ENCODE measurements at regions not wholly inside any gene's neighbourhood (a gene's known extent, or its start where the extent isn't known, plus 50 kb on each side); places are given as distances from the start of the nearest gene placed in this dataset.

DNA sequence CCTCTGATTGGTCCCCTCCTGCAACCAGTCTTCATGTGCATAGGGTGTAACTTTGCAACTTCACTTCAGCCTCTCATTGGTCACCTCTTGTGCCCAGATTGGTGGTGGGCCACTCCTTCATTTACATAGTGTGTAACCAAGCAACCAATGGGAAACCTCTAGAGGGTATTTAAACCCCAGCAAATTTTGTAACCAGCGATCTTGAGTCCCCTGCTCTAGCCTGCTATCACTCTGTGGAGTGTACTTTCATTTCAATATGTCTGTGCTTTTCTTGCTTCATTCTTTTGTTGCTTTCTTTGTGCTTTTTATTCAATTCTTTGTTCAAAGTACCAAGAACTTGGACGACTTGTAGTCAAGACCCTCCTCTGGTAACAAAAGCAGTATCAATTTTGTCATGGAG is 1336.9 kb upstream of the SPRY2 start:
- DNase-seq, result no peak
- intact Hi-C loops (cut with DNase I), result no loop called here

DNA sequence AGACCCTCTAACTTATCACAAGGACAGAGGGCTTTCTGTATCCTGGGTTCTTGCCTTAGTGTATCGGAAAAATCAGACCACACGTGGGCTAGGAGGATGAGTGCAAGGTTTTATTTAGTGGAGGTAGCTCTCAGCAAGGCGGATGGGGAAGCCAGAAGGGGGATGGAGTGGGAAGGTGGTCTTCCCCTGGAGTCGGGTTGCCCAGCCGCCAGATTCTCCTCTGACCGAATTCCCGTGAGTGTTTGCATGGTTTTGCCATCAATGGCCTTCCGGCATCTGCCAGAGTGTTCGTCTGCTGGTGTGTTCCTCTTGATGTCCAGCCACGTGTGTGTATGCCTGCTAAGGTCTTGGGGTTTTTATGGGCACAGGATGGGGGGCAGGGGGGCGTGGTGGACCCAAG is 1335.1 kb upstream of the SPRY2 start:
- intact Hi-C loops (cut with DNase I), result no loop called here
- DNase-seq, result peak in 1 of 10 donors; percentile 60

DNA sequence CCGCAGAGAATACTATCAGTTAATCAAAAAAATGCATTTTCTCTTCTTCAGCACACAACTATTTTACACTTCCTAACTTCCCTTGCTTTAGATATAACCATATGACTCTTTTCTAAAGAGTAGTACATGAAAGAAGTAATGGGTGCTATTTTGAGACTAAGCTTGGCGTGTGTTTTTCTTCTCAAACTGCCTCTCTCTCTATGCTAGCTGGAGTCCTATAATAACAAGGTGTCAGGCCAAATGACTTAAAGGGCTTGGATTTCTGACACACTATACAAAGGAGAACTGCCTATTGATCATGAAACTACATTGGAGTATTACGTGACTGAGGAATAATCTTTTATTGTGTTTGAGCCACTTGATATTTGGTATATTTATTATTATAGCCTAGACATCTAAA is 1330.1 kb upstream of the SPRY2 start:
- intact Hi-C loops (cut with DNase I), result no loop called here

DNA sequence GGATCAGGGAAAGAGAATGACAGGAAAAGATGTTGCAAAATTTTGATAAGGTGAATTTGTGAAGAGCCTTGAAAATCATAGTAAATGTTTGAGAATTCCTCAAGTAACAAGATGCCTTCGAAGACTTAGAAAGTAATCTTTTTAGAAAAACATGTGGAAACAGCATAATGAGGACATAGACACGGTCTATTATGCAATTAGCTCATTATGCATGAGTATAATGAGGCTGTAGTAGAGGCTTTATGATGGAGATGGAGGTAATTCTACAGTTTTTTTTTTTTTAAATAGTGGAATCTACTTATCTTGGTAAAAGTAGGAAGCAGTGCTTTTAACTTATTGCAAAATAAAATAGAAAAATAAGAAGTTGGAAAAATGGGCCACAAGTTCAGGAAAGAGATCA is 1329.1 kb upstream of the SPRY2 start:
- intact Hi-C loops (cut with DNase I), result no loop called here
- DNase-seq, result no peak

More for the DNA sequence above, 1330.1 kb upstream of the SPRY2 start:
- no peak for DNase-seq

DNA sequence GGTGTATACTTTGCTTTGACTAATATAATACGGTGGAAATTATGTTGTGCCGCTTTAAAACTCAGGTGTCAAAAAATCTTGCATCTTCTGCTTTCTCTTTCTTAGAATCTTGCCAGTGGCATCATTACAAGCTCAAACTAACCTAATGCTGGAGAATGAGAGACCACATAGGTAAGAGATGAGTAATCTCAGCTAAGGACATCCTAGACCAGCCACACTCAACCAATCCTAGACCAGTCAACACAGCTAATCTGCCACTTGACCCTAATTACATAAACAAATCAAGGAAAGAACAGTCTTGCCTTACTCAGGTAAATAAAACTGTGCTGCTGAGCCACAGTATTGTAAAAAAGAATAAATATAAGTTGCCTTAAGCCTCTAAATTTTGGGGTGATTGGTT is 1323.9 kb upstream of the SPRY2 start:
- intact Hi-C loops (cut with DNase I), result no loop called here
- no peak for DNase-seq

DNA sequence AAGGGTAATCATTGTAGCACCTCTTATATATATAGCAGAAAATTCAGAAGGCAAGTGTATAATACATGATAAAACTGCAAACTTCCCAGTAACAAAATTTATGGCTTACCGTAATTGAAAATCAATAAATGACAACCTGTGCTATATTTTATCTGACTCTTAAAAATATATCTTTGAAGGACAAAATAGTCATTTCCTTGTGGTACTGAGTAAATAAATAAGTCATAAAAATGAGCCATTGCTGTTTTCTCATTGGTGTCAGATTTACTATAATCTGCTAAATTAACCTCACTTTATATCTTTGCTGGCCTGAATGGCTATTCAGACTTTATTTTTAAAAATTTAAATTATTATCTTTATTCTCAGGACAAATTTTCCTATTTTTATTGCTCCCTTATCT is 1319.1 kb upstream of the SPRY2 start:
- no peak for DNase-seq
- intact Hi-C loops (cut with DNase I), result no loop called here

DNA sequence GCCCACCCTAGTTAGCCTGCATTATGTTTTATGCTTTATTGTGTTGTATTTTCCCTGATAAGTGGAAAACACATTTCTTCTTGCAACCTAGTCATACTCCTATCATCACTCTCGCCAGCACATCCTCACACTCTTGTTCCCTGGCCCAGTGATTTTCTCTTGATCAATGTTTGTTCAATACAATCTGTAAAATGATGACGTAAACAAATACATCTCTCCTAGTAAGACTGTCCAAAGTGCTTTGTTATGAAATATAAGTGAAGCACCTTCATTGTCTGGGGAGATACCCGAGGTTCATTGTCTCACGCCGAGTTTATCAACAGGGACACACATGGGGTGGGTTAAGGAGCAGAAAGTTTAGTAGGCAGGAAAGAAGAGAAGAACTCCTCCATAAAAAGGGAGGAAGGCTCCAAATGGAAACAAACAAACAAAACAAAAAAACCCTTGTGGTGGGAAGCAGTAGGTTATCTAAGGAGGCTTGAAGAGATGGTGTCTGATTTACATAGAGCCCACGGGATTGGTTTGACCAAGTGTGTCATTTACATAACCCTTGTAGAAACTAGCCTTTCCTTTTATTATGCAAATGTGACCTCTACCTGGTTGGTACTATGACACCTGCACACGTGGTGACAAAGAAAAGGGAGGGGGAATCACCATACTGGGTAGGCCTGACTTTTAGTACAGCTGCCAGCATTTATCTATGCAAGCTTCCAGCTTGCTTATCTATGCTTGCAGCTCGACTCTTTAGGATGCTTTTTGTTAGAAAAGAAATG is 1317.9 kb upstream of the SPRY2 start:
- intact Hi-C loops (cut with DNase I), result no loop called here
- no peak for DNase-seq

DNA sequence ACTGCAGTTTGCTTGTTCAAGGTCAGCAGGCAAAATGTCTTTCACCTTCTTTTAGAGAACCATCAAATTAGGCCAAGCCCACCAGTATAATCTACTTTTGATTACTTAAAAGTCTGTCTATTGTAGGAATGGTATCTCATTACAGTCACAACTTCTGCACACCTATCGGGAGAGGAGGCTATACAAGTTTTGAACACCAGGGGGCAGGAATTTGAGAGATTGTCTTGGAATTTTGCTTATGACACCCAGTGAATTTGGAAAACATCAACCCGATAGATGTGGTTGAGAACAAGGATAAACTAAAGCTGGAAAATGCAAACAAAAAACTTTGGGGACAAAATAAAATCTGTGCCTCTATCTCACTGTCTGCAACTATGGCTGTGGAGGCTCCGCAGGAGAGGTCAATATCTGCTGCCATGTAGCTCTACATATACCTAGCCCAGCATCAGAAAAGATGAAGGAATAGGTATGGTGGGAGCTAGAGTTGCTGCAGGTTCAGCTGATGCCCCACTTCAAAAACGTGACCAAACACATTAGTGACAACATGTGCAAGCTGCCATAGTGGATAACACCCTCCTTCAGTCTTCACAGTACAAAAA is 1299.2 kb upstream of the SPRY2 start:
- DNase-seq, result no peak
- intact Hi-C loops (cut with DNase I), result no loop called here

DNA sequence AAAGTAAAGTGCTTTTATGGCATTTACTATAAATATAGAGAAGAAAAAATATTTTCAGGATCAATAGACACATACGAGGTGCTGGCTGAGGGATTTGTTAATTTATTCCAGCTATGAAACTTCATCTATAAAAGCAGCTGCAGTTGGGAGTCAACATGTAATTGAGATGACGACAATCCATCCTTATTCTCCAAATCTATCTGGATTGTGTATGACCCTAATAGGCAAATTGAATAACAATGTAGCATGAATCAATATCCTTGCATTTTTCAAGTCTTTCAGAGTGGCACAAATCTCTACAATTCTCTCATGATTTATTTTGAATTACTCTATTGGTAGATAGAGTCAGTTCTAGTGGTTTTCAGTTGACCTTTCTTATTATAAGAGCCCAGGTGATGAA is 1296.5 kb upstream of the SPRY2 start:
- intact Hi-C loops (cut with DNase I), result no loop called here

DNA sequence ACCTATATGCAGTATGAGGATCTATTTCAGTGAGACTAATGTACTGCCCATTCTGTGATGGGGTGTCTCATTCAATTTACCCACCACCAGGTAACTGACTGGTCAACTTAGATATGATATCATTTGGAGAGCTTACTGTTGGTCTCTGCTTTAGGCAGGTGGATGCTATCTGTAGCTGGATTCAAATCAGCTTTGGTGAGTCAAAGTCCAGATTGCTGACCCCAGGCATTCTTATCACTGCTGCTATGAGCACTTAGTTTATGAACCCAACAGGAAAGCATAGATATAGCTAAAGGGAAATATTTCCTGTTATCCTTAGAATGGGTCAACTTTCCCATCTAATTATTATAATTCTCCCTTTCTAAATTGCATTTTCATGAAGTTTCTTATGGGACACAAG is 1295.2 kb upstream of the SPRY2 start:
- no peak for DNase-seq
- intact Hi-C loops (cut with DNase I), result no loop called here

More for the DNA sequence above, 1296.5 kb upstream of the SPRY2 start:
- DNase-seq, result no peak

DNA sequence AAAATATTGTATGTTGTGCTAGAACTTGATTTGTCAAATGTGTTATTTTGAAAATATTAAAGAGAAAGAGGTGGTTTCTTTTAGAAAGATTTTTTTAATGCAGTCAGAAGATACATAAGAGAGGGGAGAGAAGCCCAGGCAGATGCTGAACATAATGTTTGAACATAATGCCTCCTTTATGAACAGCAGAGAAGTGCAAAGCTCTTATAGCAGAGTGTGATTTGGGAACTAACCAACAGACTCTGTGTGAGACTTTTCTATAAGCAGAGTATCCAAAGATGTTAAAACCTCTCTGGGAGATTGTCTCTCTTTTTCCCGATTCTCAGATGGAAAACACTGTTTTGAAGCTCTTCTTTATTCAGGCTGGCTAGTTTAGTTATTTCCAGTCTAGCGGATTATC is 1274.1 kb upstream of the SPRY2 start:
- intact Hi-C loops (cut with DNase I), result no loop called here
- DNase-seq, result no peak

DNA sequence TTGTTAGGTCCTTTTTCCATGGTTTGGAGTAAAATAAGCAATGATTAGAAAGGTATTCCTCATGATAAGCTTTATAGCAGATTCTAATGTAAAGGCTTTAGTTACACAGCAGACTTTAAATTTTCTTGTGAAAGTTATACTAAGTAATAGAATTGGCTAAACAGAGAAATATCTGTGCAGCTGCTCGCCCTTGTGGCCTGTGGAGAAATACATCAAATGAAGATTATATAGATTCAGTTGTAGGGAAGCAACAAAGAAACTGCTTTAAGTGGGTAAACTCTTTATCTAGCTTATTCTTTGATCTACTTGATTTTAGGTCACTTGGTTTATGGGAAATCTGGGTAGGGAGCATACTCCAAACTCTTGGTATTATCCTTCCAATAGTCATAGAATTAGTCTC is 1269.7 kb upstream of the SPRY2 start:
- intact Hi-C loops (cut with DNase I), result no loop called here
- no peak for DNase-seq

DNA sequence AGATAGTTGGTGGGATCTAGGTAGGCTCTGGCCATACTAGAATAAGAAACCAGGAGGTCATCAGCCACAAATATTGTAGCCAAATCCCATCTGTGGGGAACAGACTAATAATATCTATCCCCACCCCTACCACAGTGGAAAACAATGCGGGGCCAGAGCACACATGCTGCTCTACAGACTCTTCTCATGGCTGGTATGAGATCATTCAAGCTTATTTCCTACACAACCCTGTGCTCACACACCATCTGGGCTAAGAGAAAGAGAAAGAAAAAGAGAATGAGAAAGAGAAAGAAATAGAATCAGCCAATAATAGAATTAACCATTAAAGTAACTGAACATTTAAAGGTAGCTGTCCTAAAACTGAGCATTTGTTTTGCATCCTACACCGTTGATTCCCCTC is 1268.4 kb upstream of the SPRY2 start:
- no peak for DNase-seq
- intact Hi-C loops (cut with DNase I), result no loop called here

DNA sequence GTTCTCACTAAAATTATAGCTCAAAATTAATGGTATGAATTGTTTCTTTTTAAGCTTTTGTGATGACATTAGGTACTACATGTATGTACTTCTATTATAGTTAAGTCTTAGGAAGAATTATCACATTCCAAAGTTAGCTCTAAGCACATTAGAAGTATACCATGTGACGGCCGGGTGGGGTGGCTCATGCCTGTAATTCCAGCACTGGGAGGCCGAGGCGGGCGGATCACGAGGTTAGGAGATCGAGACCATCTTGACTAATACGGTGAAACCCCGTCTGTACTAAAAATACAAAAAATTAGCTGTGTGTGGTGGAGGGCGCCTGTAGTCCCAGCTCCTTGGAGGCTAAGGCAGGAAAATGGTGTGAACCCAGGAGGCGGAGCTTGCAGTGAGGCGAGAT is 1265.1 kb upstream of the SPRY2 start:
- intact Hi-C loops (cut with DNase I), result no loop called here
- peak in 2 of 10 donors; percentile 66 to 67 for DNase-seq

DNA sequence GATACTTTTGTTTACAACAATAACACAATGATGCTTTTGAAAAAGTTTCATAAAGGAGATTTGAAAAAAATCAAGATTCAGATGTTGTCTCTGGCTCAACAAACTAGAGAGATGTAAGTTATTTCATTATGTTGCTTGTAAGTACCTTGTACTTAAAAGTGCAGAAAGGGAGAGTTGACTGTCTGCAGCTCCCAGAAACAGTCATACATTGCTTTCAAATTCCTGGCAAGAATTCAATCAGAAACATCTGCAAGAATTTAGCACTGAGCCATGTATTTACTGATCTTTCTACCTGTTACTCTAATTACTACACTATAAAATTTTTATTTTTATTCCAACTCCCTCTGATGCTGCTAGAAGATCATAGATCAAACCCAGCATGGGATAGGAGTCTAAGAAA is 1261.3 kb upstream of the SPRY2 start:
- intact Hi-C loops (cut with DNase I), result no loop called here
- DNase-seq, result no peak

DNA sequence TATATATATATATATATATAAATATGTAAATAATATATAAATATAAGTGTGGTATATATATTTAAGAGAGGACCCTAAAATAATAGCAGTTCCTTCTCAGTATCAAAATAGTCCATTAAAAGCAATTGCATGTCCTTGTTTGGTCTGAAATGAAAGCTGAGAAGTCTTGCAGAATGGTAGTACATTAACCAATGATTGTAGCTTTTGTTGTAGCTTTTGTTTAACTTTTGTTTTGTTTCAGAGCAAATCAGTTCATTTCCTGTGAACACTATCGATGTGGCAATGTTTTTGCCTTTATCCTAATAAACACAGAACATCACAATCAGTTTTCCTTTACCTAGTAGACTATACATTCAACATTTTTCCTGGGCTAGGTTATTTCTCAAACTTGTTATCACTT is 1256.2 kb upstream of the SPRY2 start:
- DNase-seq, result no peak
- intact Hi-C loops (cut with DNase I), result no loop called here

DNA sequence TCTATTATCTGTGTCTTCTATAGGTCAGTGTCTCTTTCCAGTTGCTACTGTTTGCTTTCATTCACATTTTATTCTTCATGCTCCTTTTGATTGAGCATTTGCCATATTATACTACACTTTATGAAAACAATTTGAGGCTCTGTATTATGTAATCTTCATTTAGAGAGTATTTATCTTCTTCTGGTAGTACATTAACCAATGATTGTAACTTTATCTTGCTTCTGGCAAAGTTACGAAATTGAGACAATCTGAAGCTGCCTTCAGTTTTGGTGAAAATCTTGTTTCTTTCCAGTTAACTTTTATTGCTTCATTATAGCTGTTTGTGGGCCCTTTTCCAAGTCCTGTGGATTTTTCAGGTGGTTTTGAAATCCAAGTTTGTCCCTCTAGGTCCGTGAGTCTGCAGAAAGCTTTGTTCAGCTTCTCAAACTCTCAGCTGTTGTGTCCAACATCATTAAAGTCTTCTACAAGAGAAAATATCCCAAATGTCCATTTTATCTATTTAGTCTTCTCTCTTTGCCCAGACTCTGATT is 1255.4 kb upstream of the SPRY2 start:
- DNase-seq, result no peak
- intact Hi-C loops (cut with DNase I), result no loop called here

DNA sequence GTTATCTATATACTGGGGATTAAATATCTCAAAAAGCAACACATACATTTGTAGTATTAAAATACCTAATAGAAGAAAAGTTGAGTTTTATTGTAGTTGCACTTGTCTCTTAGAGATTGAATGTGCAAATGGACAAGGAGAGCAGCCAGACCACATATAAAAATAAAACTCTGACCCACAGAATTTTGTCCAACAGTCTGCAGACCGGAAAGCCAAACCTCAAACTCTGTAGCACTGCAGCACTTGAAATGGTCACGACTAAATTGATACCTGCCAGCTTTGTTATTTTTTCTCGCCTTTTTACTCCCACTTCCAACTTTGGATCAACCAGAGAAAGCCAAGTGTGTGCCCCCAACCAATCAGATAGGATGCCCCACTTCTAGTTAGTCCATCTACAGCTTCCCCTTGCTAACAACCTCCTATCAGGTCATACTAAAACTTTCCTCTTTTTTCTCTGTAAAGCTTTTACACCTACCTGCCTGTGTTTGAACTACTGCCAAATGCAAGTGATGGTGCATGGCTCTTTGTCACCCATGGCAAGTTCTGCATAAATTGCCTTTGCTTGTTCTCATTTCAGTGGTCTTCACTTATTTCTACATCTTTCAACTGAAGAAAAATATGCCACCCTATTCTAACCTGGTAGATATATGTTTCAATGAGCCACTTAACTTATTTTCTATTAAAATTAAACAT is 1250.7 kb upstream of the SPRY2 start:
- no peak for DNase-seq
- intact Hi-C loops (cut with DNase I), result no loop called here

DNA sequence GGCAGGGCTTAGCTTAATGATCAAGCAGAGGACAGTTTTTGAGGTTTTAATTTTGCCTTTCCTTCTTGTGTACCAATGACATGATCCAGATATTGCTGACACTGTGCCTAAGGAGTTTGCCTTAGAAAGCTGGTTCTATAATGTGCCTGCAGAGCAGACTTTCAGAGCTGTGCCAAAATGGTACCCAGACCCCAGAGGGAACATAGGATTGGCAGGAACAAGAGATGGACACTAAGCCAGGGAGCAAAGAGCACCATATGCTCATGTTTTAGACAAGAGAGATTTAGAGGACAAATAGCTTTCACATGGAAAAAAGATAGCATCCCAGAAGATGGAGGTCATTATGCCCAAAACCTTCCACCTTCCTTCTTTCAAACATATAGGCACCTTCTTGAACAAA is 1241.5 kb upstream of the SPRY2 start:
- DNase-seq, result no peak

DNA sequence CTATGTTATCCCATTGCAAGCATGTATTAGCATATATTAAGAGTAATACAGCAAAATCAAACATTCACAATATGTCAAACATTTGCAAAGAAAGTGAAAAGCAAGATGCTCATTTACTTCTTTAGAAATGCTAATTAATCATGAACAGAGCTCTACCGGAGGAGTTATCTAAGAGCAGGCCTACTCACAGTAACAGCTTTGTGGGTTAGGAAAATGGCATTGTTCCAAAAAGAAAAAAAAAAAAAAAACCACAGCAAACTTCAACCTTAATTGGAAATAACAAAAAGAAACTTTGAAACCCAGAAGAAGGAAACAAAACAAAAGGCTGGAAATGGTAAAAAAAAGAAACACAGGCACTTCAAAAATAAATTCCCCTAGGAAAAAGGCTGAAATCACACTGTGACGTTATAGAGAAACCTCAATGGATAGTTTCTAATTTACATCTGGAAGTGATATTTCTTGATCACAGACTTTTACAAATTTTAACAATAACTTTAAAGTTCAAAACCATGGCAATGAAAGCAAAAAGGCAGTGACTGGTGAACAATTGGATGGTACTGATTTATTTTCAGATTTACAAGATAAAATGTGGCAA is 1236.8 kb upstream of the SPRY2 start:
- intact Hi-C loops (cut with DNase I), result no loop called here
- DNase-seq, result no peak

More for the DNA sequence above, 1241.5 kb upstream of the SPRY2 start:
- intact Hi-C loops (cut with DNase I), result no loop called here

DNA sequence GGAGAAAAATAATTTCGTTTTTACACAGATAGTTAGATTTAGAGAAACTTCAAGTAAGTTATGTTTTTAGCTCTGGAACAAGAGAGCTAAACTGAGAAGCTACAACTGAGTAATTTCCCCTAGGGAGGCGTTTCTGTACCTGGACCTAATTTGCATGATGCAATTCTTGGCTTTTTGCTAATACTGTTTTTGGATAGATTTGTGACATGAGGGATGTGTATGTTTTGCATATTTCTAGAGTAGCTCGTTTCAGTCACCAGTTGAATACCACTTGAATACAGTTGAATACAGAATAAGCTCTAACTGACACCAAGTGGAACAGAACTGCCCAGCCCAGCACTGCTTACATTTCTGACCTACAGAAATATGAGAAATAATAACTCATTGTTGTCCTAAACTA is 1227.9 kb upstream of the SPRY2 start:
- intact Hi-C loops (cut with DNase I), result no loop called here
- DNase-seq, result no peak

All from posterior cingulate gyrus (tissue), 11 donors.